ENCODE measurements at regions not wholly inside any gene's neighbourhood (a gene's known extent, or its start where the extent isn't known, plus 50 kb on each side); places are given as distances from the start of the nearest gene placed in this dataset.
"Not testable (repeated sequence)": the region's sequence is repeated elsewhere in the genome, so short reads cannot be mapped to it uniquely, and the experiment has no call there.

DNA sequence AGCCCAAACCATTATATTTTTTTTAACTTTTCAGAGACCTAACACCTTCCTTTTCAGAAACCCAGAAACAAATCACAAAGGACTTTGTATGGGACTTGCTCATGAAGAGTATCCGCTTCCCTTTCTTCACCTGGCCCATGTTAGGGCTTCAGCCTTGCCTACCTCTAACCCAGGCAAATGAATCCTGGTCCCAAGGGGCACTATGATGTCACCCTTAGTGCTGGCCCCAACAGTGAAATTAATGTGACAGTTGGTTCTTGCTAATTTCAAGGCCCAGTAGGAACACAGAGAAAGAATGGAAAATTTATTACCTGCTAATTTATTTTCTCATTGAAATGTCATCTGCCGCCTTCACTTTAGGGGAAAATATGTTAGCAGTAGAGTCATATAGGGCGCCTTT, 179.8 kb upstream of the NRXN3 start:
- Histone ChIP-seq H3K27me3 (no peaks in the 10 kb centered on the region), H3K4me3 (no peak overlapping the region), H3K9me3 (no peaks in the 10 kb centered on the region), H3K27ac (no peak overlapping the region), H3K9ac (ENCODE audit: low read depth in 2 of 2, low read length in 2 of 2) (no peak overlapping the region), H3K36me3 (no peaks in the 10 kb centered on the region), H3K4me1 (no peaks in the 10 kb centered on the region)
- TF ChIP-seq, protein P1, sequence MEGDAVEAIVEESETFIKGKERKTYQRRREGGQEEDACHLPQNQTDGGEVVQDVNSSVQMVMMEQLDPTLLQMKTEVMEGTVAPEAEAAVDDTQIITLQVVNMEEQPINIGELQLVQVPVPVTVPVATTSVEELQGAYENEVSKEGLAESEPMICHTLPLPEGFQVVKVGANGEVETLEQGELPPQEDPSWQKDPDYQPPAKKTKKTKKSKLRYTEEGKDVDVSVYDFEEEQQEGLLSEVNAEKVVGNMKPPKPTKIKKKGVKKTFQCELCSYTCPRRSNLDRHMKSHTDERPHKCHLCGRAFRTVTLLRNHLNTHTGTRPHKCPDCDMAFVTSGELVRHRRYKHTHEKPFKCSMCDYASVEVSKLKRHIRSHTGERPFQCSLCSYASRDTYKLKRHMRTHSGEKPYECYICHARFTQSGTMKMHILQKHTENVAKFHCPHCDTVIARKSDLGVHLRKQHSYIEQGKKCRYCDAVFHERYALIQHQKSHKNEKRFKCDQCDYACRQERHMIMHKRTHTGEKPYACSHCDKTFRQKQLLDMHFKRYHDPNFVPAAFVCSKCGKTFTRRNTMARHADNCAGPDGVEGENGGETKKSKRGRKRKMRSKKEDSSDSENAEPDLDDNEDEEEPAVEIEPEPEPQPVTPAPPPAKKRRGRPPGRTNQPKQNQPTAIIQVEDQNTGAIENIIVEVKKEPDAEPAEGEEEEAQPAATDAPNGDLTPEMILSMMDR (IDR thresholded peaks at IDR 0.05) = no peak
- no peak for DNase-seq
- intact Hi-C loops (cut with DNase I) = no loop called here

DNA sequence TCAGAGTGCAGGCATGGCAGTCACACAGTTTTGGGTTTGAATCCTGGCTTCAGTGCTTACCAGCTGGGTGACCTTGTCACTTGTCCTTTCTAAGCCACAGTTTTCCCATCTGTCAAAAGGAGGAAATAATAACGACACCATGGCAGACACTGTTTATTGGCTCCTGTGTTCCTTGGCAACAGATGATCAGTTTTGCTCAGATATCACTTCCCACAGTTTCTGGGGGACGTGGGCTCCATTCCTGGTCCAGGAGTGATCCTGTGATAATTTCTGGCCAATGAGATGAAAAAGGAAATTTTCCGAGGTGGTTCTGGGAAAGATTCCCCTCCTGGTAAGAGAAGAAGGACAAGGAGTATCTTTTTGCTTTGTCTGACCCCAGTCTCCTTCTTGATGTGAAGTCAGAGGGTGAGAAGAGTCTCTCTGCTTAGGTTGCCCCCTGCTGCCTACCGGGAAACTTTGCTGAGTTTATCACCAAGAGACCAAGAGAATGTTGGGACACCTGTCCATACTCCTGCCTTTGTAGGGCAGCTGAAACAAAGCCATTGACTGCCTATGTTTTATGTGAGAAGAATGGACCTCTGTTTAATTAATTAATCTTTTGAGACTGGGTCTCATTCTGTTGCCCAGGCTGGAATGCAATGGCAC, 178.9 kb upstream of the NRXN3 start:
- intact Hi-C loops (cut with DNase I) = no loop called here
- Histone ChIP-seq H3K36me3 (no peaks in the 10 kb centered on the region), H3K27me3 (no peaks in the 10 kb centered on the region), H3K9ac (ENCODE audit: low read depth in 2 of 2, low read length in 2 of 2) (no peak overlapping the region), H3K27ac (no peak overlapping the region), H3K4me3 (no peak overlapping the region), H3K4me1 (no peaks in the 10 kb centered on the region), H3K9me3 (no peaks in the 10 kb centered on the region)
- TF ChIP-seq, protein P1 (IDR thresholded peaks at IDR 0.05) = no peak
- no peak for DNase-seq

DNA sequence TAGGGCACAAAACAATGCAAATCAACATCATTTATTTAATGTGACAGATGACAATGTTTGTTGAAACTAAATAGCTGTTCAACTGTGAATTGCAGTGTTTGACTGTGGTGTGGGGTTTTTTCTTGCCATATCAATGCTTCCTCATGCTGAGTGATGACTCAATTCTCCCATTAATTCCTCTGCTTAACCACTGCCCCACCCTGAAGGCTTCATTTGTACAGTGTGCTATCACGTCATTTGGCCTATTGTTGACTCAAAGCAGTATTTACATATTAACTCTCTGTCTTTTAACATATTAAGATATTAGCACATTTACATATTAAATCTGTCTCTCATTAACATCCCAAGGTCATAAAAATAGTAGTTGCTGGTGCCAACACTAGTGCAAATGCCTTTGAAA, 164.8 kb upstream of the NRXN3 start:
- DNase-seq = no peak
- intact Hi-C loops (cut with DNase I) = no loop called here

DNA sequence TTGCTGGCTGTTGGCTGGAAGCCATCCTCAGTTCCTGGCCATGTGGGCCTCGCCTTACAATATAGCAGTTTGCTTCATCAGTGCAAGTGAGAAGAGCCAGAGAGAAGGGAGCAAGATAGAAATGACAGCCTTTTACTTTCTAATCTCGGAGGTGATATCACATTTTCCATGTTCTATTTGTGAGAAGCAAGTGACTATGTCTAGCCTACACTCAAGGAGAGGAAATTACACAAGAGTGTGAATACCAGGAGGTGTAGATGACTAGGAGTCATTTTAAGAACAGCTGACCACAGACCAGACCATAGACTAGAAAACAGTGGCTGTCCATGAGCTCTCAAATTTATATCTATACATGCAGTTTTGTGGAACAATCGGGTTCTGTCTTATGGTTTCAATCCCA, 163.0 kb upstream of the NRXN3 start:
- H3K27me3 ChIP-seq = no peaks in the 10 kb centered on the region

More for the DNA sequence above, 164.8 kb upstream of the NRXN3 start:
- TF ChIP-seq, protein P1 (IDR thresholded peaks at IDR 0.05) = no peak
- H3K36me3 ChIP-seq = no peaks in the 10 kb centered on the region
- no peaks in the 10 kb centered on the region for H3K4me1 ChIP-seq
- H3K27ac ChIP-seq = no peak overlapping the region
- no peaks in the 10 kb centered on the region for H3K9me3 ChIP-seq
- H3K27me3 ChIP-seq = no peaks in the 10 kb centered on the region
- no peak overlapping the region for H3K9ac ChIP-seq (ENCODE audit: low read depth in 2 of 2, low read length in 2 of 2)
- H3K4me3 ChIP-seq = no peak overlapping the region

DNA sequence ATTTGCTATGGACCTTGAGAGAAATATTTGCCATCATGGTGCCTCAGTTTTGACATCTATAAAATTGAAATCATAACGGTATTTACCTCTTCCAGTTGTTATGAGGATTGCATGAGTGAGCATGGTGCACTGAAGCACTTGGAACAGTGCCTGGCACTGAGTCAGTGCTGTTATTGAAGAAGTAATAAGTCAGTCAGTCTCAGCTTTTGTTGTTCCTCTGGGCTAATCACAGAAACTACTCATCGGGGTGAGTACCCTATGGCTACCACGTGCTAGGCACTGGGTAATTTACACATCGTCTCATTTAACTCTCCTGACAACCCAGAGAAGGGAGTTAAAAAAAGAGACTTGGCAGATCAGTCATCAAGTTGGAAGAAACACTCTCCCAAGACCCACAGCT, 159.5 kb upstream of the NRXN3 start:
- no peak overlapping the region for H3K9ac ChIP-seq (ENCODE audit: low read depth in 2 of 2, low read length in 2 of 2)
- H3K4me3 ChIP-seq = no peak overlapping the region
- intact Hi-C loops (cut with DNase I) = no loop called here
- H3K36me3 ChIP-seq = no peaks in the 10 kb centered on the region
- H3K27me3 ChIP-seq = no peaks in the 10 kb centered on the region
- DNase-seq = no peak
- TF ChIP-seq, protein P1 (IDR thresholded peaks at IDR 0.05) = no peak
- H3K4me1 ChIP-seq = no peaks in the 10 kb centered on the region
- H3K9me3 ChIP-seq = no peaks in the 10 kb centered on the region
- H3K27ac ChIP-seq = no peak overlapping the region

More for the DNA sequence above, 163.0 kb upstream of the NRXN3 start:
- TF ChIP-seq, protein P1 (IDR thresholded peaks at IDR 0.05) = no peak
- no peak overlapping the region for H3K4me3 ChIP-seq
- no peaks in the 10 kb centered on the region for H3K9me3 ChIP-seq
- no peak overlapping the region for H3K9ac ChIP-seq (ENCODE audit: low read depth in 2 of 2, low read length in 2 of 2)
- H3K4me1 ChIP-seq = no peaks in the 10 kb centered on the region
- no peaks in the 10 kb centered on the region for H3K36me3 ChIP-seq
- H3K27ac ChIP-seq = no peak overlapping the region
- DNase-seq = no peak
- intact Hi-C loops (cut with DNase I) = no loop called here

DNA sequence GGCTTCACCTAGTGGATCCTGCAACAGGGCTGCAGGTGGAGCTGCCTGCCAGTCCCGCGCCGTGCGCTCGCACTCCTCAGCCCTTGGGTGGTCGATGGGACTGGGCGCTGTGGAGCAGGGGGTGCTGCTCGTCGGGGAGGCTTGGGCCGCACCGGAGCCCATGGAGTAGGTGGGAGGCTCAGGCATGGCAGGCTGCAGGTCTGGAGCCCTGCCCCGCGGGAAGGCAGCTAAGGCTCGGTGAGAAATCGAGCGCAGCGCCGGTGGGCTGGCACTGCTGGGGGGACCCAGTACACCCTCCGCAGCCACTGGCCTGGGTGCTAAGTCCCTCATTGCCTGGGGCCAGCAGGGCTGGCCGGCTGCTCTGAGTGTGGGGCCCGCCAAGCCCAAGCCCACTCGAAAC, 156.3 kb upstream of the NRXN3 start:
- H3K4me1 ChIP-seq; H3K36me3 ChIP-seq; H3K9me3 ChIP-seq; H3K4me3 ChIP-seq; H3K27me3 ChIP-seq; H3K27ac ChIP-seq; intact Hi-C loops (cut with DNase I); H3K9ac ChIP-seq (ENCODE audit: low read depth in 2 of 2, low read length in 2 of 2); DNase-seq: not testable (repeated sequence)

Measured in colonic mucosa (tissue), 4 donors.